HG02840 (cell line): ENCODE measurements at regions not wholly inside any gene's neighbourhood (a gene's known extent, or its start where the extent isn't known, plus 50 kb on each side); places are given as distances from the start of the nearest gene placed in this dataset.
"Not testable (repeated sequence)": the region's sequence is repeated elsewhere in the genome, so short reads cannot be mapped to it uniquely, and the experiment has no call there.

Experiments
- ATAC-seq: cut with Tn5 transposase; IDR thresholded peaks from one replicate; pipeline ENCODE4 v1.9.1; 2021; ENCODE audit warnings: mild to moderate bottlenecking, moderate library complexity, moderate number of reproducible peaks; ENCODE audit not compliant: unreplicated experiment, low FRiP score

DNA sequence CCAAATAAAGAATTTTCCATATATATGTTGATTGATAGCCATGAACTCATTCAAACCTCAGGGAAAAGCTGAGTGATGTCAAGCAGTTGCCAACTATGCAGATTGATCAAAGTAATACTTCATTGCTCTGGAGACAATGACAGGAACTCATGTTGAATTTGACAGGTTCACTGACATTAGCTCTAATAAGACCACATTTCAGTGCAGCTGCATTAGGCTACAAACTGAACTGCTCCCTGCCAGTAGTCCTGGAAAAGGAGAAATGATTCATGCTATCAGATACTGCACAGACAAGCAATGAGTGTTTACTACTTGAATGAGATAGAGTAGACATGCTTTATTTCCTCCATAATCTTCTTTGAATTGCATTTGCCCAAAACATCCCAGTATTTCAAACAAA, 948.4 kb downstream of the MRPL39 start:
- ATAC-seq: no peak

DNA sequence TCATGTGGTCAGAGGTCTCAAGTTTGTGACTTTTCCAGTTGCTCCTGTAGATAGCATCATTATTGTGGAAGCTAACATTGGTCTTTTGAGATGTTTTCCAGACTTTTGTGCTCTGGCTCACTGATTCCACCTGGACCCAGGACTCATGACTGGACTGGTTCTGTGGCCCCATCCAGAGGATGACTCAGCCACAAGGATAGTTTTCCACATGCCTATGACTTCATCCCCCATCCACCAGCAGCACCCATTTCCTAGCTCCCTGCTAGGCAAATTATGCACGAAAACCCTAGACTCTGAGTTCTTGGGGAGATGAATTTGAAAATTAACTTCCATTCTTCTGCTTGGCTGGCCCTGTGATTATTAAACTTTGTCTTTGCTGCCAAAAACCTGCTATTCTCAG, 949.3 kb downstream of the MRPL39 start:
- no peak for ATAC-seq

DNA sequence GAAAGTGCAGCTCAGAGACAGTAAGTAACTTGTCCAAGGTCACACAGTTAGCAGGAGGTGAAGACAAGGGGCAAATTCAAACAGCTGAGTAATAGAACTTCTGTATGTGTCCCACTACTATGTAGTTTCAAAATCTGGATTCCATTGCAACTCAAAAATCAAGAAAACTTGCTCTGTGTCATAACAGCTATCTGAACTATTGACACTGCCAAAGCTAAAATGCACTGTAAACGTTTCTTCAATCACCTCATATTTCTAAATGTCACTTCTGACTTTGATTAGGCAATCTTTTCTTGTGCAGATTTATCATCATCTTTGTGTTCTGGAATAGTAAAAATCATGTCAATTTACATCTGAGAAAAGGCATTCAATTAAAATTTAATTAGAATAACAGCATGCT, 957.6 kb downstream of the MRPL39 start:
- no peak for ATAC-seq

DNA sequence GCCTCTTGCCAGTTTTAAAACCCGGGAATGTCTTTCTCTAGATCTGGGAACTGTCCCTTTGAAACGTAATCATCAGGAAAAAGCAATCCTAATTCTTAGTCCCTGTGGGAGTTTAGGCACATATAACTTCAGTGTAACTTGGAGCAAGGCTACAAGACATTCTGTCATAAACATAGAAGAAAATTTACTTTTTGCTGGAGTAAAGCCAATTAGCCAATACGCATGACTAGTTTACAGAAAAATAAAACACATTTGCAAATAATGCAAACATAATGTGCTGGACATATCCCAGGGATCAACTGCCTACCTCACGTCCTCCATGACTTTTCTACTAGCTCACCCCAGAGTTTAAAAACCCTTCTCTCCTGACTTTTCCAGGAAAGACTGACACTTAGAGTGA, 970.6 kb downstream of the MRPL39 start:
- ATAC-seq: no peak

DNA sequence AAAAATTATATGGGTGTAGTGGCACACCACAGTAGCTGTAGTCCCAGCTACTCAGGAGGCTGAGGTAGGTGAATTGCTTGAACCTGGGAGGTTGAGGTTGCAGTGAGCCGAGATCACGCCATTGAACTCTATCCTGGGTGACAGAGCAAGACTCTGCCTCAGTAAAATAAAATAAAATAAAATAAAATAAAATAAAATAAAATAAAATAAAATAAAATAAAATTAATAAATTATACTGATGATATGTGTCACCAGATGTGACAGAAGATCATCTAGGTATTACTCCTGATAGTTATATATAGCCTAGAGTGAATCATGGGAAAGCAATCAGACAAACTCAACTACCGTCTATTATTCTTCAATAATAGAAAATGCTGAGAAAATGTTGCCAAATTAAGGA, 972.5 kb downstream of the MRPL39 start:
- no peak for ATAC-seq

DNA sequence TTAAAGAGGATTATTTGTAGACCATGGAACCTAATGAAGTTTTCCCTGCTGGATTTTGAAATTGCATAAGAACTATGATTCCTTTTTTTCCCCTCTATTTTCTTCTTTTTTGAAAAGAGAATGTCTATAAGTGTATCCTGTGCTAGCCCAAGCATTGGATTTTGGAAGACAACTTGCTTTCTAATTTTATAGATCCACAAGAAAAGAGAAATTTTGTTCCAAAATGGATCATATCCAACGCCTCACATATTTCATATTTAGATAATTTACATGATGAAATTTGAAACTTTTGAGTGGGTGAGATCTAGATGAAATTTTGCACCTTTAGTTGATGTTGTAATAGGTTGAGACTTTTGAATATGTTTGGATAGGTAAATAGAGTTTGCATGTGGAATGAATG, 978.7 kb downstream of the MRPL39 start:
- ATAC-seq: no peak

DNA sequence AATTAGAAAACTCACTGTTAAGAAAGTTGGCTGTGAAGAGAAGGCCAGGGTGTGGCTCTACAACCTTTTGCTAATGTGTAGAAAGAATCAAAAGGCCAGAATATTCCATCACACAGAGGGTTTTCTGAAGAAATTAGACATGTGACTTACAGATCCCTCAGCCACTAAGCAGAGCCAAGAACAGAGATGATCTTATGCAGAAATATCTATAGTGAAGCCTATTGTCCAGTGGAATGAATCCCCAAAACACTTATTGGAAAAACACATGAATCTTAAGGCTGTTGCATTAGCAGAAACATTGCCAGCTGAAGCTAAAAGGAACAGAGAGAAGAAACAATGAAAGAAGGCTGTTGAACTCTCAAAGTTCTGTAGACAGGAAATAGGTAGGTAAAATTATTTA, 979.2 kb downstream of the MRPL39 start:
- no peak for ATAC-seq

DNA sequence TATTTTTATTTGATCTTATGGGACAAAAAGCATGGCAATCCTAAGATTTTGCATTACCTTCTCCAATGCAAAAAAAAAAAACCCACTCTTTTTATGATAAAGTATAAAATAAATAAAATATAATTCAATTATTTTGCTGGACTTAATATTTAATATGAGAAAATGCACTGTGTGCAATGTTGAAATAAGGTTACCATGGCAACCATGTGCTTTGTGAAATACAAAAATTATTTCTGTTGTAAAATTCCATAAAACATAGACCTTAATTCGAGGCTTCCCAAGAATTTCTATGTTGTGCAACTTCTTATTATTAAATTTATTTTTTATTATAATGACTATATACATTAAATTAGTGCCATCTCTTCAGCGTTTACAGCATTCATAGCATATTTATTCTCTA, 989.5 kb downstream of the MRPL39 start:
- ATAC-seq: no peak

DNA sequence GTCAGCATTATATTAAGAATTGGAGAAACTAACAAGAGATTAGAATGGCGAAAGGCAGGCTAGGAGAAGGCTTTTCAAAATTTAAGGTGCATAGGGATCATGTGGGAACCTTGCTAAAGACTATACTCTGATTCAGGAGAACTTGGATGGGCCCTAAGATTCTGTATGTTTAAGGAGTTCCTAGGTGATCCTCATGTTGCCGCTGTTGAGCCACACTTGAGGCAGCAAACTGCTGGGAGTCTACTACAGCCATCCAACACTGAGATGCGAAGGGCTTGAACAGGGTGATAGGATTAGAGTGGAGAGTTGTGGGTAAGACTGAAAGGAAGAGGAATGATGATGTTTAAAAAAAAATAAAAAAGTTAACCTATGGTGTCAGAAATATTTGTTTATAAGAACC, 1013.2 kb downstream of the MRPL39 start:
- ATAC-seq: no peak

DNA sequence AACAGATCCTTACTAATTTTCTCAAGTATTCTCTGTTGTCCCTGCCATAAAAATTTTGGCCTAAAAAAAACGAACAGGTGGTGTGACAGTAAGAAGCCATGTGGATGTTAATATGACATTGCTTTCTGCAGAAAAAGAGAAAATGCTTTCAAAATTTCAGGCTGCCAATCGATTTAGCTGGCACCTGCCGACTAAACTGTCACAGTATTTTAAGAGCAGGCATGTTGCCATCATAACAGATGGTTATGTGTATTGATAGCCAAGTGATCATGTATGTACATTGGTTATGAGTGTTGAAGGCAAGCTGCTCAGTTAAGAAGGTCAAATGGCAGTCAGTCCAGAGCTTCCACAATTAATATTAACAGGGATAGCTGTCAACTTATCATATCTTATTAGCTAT, 1017.0 kb downstream of the MRPL39 start:
- ATAC-seq: no peak

DNA sequence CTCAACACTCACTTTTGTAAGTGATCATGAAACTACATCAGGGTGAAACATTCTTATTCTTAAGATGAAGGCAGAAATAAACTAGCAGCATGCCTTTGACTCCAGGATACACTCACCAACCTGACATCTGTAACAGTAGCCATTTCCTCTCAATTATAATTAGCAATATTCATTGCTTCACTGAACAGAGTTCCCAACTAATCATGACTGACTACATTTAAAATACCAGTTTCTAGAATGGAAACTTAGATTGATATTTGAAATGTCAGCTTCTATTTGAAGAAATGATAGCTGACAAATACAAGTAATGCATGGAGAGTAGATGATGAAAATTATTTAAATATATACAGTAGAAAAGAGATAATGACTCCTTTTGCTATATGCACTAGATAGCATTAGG, 1023.8 kb downstream of the MRPL39 start:
- ATAC-seq: no peak

DNA sequence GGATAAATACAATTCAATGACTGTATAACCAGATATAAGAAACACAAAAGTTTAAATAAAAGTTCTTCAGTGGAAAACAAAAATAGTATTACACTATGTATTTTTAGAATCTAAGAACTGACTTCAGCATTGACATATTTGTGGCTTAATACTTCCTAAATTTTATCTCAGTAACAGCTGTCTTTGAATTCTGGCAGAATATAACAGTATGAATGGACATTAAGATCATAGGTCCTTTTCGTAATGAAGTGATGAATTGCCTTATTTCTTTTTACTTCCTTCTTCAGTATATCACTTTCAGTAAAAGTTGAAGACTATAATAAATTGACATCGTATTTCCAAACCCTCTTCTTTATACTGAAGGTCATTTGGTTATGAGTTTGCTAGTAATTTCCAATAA, 1030.0 kb downstream of the MRPL39 start:
- ATAC-seq: no peak

DNA sequence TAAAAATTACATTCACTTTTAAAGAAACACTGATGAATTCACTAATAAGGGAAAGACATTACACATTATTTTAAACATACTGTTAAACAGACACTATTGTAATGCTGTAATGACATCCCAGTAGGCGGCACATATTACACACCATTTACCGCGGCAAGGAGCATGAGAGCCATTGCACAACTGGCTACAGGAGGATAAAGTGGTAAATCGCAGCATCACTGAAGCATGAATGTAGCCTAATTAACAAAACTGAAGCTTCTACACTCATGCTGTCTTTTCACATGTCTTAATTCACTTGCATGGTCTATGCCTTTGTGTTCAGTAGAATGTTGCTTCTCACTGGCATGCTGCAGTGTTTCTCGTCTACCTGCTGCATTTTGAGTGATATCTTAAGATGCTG, 1046.0 kb downstream of the MRPL39 start:
- no peak for ATAC-seq

DNA sequence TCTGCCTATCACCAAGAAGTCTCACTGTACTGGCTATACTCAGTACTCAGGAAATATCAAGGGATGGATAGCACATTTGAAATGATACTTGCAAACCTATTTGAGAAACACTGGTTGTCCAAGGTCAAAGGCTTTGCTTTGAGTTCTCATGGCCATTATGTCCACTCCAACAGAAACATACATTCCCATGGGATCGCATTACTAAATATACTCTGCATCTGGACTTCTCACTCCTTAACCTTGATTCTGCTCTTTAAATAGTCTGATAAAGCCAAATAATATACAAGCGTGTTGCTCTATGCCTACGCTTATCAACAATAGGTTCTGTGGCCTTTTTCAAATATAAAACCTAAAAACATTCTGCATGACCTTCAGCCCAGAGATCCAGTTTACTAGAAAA, 1054.8 kb downstream of the MRPL39 start:
- ATAC-seq: no peak

DNA sequence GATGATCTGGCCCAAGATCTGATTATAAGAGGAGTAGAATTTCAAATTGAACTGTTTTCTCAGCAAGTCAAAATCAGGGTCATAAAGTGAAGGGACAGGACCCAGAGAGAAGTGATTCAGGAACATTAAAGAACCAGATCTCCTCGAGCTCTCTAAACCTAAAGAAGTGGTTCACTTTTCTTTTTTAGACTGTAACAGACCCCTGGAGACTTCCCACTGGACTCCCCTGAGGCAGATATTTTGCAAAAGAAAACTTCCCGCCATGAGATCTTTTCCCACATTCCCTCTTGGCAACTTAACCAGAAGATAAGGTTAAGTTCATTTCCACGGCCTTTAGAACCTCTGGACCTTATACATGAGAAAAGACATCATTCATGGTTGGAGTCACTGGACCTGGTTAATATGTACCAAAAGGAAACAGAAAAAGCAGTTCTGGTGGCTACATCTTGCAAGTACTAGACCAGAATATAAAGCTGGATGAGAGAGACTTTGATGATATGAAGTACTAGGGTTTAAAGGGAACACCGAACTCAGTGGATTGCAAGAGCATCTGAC, 1061.4 kb downstream of the MRPL39 start:
- no peak for ATAC-seq

DNA sequence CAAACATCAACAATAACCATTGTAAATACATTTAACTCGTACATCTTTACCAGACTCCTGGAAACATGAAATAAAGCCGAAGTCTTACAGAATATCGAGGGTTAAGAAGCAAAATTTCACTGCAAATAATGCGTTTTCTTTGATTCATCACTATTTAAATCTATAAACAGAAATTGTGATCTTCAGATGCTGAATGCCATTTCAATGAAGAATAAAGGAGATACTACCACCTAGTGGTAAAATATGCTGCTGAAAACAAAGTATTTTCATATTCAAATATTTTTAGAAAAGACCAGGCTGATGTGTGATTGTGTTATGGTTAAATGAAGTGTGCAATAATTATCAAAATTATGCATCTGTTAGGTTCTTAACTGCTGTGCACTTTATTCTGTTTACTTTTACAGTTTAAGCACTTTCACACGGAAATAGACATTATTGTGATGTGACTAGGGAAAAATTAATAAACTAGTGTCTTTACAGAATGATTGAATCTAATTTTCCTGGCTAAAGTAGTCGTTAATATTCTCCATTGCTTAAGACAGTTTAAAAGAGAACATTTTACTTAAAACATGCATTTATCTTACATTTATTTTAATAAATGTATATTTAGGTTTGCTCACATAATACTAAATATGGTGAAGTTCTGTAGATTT, 1093.1 kb downstream of the MRPL39 start:
- ATAC-seq: no peak

DNA sequence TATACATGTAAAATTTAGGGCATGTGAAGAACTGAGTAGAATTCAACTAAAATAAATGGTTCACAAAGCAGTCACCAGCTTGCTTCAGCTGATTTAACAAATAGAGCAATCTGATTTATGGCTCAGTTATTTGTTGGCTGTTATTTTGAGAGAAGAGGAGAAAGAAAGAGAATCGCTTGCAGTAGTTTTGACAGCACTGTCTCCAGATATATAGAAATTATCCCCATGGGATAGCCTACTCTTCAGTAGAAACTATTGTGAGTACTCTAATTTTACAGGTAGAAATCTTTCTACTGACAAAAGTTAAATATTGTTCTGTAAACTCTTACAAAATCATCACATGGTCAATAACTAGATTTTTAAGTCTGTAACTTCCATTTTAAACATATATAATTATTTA, 1098.2 kb downstream of the MRPL39 start:
- ATAC-seq: no peak

DNA sequence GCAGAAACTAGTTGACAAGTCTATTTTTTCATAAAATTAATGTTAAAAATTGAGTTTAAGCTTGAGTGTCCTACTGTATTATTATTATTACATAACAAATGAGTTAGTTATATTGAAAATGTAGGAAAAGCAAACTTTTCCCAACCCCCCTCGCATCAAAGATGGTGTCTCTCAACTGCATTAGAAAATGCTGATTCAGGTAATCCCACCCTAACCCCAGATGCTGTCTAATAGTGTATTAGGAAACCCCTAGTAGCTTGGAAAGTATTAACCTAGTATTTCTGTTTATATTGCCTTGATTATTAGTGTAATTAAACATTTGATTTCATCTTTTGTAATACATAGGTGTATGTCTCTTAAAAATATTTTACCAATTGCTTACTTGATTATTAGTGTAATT, 1120.3 kb downstream of the MRPL39 start:
- ATAC-seq: no peak

DNA sequence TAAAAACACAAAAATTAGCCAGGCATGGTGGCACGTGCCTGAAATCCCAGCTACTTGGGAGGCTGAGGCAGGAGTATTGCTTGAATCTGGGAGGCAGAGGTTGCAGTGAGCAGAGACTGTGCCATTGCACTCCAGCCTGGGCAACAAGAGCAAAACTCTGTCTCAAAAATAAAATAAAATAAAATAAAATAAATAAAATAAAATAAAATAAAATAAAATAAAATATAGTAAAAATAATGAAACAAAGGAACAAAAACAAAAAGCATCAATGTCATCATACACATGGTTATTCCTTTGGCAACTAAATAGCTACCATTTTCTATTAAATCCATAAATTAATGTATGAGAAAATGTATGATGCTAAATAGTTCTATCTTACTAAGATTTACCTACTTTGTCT, 1123.9 kb downstream of the MRPL39 start:
- ATAC-seq: not testable (repeated sequence)

DNA sequence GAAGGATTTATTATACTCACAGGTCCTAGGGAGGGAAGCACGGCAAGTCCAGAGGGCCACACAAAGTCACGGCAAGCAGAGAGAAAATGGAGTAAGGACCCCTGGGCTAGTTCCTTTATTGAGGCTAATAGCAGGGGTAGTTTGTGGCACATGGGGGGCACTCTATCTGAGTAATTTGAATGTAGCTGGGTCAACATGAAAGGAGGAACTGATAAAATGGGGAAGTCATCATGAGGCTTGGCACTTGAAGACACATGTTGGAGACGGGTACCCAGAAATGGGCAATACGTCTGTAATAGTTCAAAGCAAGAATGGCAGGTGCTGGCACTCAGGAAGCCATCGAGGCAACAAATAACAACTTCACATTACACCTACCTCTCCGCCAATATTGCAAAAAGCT, 1136.4 kb downstream of the MRPL39 start:
- no peak for ATAC-seq

DNA sequence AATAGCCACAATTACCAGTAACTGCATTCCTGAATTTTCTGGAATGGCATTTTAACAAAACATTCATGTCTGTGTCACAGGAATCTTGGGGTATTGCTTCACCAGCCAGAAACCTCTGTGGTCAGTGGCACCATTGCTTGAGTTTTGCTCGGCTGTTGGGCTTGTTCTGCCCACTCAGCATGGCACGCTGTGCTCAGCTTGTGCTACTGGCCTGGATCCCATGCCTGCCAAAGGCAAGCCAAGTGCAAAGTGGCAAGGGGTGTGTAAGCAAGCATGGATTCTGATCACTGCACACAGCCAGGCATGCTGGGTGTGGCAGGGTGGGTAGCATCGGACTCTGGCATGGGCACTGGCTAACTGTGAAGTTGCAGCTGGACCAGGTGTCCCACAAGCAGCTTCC, 1150.9 kb downstream of the MRPL39 start:
- no peak for ATAC-seq

DNA sequence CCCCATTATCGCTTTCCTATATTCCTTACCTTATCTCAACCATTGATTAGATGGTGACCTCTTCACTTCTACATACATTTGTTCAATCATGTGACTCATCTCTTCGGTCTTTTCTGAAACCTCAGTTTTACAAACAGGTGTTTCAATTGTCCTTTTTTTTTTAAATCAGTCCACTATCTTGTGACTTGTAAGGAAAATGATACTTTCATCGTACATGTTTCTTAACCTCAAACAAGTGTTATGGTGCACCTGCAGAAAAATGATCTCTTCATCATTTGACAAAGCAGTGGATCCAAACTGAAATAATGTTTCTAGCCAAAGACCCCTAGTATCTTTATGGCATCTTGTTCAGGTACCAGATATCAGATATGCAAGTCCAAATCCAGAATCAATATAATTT, 1157.2 kb downstream of the MRPL39 start:
- no peak for ATAC-seq

DNA sequence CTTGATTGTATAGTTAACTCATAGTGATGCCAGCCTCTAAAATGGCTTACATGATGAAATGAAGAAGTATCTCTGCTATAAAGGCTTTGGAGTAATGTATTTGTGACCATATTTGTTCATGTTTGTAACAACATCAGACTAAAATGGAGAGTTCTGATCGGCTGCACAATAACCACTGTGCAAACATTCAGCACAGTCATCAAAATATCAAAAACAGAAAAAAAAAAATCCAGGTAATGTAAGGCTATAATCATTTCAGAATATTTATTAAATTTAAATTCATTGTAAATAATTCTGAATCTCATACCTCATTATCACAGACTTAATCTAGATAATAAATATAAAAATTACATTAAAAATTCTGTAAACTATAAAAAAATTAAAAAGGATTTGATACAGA, 1161.8 kb downstream of the MRPL39 start:
- ATAC-seq: no peak
